ENCODE measurements at regions not wholly inside any gene's neighbourhood (a gene's known extent, or its start where the extent isn't known, plus 50 kb on each side); places are given as distances from the start of the nearest gene placed in this dataset.

DNA sequence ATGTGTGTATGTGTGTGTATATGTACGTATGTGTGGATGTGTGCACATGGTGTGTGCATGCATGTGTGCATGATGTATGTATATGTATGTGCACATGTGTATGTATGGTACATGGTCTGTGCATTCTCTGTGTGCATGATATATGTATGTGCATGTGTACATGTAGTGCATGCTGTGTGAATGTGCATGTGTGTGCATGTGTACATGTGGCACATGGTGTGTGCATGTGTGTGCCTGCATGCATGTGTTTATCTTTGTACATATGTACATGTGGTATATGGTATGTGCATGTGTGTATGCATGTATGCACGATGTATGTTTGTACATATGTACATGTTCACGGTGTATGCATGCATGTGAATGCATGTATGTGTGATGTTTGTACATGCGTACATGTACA is 383.7 kb downstream of the TYW1 start:
- TF ChIP-seq, protein P1, sequence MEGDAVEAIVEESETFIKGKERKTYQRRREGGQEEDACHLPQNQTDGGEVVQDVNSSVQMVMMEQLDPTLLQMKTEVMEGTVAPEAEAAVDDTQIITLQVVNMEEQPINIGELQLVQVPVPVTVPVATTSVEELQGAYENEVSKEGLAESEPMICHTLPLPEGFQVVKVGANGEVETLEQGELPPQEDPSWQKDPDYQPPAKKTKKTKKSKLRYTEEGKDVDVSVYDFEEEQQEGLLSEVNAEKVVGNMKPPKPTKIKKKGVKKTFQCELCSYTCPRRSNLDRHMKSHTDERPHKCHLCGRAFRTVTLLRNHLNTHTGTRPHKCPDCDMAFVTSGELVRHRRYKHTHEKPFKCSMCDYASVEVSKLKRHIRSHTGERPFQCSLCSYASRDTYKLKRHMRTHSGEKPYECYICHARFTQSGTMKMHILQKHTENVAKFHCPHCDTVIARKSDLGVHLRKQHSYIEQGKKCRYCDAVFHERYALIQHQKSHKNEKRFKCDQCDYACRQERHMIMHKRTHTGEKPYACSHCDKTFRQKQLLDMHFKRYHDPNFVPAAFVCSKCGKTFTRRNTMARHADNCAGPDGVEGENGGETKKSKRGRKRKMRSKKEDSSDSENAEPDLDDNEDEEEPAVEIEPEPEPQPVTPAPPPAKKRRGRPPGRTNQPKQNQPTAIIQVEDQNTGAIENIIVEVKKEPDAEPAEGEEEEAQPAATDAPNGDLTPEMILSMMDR (tag by site-specific recombination; IDR thresholded peaks at IDR 0.05), result no peak
- no peak for TF ChIP-seq REPIN1 (tag by site-specific recombination; IDR thresholded peaks at IDR 0.05; ENCODE audit: low read depth)
- TF ChIP-seq ZBTB1 (tag by site-specific recombination; IDR thresholded peaks at IDR 0.05), result no peak
- TF ChIP-seq ZNF202 (tag by site-specific recombination; IDR thresholded peaks at IDR 0.05; ENCODE audit: borderline replicate concordance), result no peak
- TF ChIP-seq PRDM10 (tag by site-specific recombination; IDR thresholded peaks at IDR 0.05), result no peak

Measured in HEK293 (cell line).